ENCODE measurements at regions not wholly inside any gene's neighbourhood (a gene's known extent, or its start where the extent isn't known, plus 50 kb on each side); places are given as distances from the start of the nearest gene placed in this dataset.

DNA sequence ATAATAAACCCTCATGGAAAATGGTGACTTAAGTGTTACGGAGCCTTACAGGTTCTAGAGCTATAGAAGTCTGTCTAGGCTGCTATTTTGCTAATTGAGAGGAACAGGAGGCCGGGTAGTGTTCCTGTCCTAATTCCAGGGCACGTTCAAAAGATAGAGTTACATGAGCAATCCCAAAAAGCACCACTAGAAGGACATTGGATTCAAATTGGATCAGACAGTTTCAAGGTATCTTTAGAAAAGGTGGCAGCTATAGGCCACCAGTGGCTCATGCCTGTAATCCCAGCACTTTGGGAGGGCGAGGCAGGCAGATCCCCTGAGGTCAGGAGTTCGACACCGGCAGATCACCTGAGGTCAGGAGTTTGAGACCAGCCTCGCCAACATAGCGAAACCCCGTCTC lies 458.8 kb downstream of the TMEM232 start:
- no TSS peak for BruUV-seq (replicated peaks)
- Histone ChIP-seq H3K36me3 (ENCODE audit: control insufficient read depth, insufficient read depth, low read length) (no peaks in the 10 kb centered on the region), H3K9me3 (no peaks in the 10 kb centered on the region), H3K4me3 (ENCODE audit: low read depth, low read length) (no peak overlapping the region), H3K27me3 (replicated peaks; ENCODE audit: control insufficient read depth, insufficient read depth, low read length) (no peaks in the 10 kb centered on the region), H3K4me1 (no peaks in the 10 kb centered on the region)
- H3K27ac Mint-ChIP-seq (ENCODE audit: unreplicated experiment), result no peak overlapping the region
- no peaks in the 10 kb centered on the region for H3K36me3 Mint-ChIP-seq (ENCODE audit: insufficient read depth, unreplicated experiment)
- intact Hi-C loops (cut with micrococcal nuclease; ENCODE audit: unreplicated experiment), result no loop called here
- no peak for DNase-seq
- ChIA-PET POLR2A (no interaction called here), CTCF (no interaction called here)
- H3K4me3 Mint-ChIP-seq (ENCODE audit: unreplicated experiment), result no peak overlapping the region
- H3K9me3 Mint-ChIP-seq (ENCODE audit: unreplicated experiment), result no peaks in the 10 kb centered on the region
- H3K4me1 Mint-ChIP-seq (ENCODE audit: low read depth, unreplicated experiment), result no peaks in the 10 kb centered on the region
- TF ChIP-seq, protein P1, sequence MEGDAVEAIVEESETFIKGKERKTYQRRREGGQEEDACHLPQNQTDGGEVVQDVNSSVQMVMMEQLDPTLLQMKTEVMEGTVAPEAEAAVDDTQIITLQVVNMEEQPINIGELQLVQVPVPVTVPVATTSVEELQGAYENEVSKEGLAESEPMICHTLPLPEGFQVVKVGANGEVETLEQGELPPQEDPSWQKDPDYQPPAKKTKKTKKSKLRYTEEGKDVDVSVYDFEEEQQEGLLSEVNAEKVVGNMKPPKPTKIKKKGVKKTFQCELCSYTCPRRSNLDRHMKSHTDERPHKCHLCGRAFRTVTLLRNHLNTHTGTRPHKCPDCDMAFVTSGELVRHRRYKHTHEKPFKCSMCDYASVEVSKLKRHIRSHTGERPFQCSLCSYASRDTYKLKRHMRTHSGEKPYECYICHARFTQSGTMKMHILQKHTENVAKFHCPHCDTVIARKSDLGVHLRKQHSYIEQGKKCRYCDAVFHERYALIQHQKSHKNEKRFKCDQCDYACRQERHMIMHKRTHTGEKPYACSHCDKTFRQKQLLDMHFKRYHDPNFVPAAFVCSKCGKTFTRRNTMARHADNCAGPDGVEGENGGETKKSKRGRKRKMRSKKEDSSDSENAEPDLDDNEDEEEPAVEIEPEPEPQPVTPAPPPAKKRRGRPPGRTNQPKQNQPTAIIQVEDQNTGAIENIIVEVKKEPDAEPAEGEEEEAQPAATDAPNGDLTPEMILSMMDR (IDR thresholded peaks at IDR 0.05; ENCODE audit: insufficient read depth in 1 of 2, low read depth in 1 of 2, low read length in 1 of 2, severe bottlenecking in 1 of 2, unreplicated experiment in 1 of 2), result peak; percentile 8 to 19
- no peaks in the 10 kb centered on the region for H3K27me3 Mint-ChIP-seq (ENCODE audit: insufficient read depth, unreplicated experiment)

- intact Hi-C loops (cut with micrococcal nuclease; ENCODE audit: unreplicated experiment), result no loop called here
- Mint-ChIP-seq H3K4me1 (ENCODE audit: low read depth, unreplicated experiment) (no peaks in the 10 kb centered on the region), H3K27me3 (ENCODE audit: insufficient read depth, unreplicated experiment) (no peaks in the 10 kb centered on the region), H3K27ac (ENCODE audit: unreplicated experiment) (no peak overlapping the region), H3K9me3 (ENCODE audit: unreplicated experiment) (no peaks in the 10 kb centered on the region), H3K4me3 (ENCODE audit: unreplicated experiment) (no peak overlapping the region), H3K36me3 (ENCODE audit: insufficient read depth, unreplicated experiment) (no peaks in the 10 kb centered on the region)
- CTCF ChIA-PET, result no interaction called here
- POLR2A ChIA-PET, result no interaction called here
- DNase-seq, result no peak
- TF ChIP-seq, protein P1 (IDR thresholded peaks at IDR 0.05; ENCODE audit: insufficient read depth in 1 of 2, low read depth in 1 of 2, low read length in 1 of 2, severe bottlenecking in 1 of 2, unreplicated experiment in 1 of 2), result no peak
- Histone ChIP-seq H3K9me3 (no peaks in the 10 kb centered on the region), H3K4me3 (ENCODE audit: low read depth, low read length) (no peak overlapping the region), H3K4me1 (no peaks in the 10 kb centered on the region), H3K27me3 (replicated peaks; ENCODE audit: control insufficient read depth, insufficient read depth, low read length) (no peaks in the 10 kb centered on the region), H3K36me3 (ENCODE audit: control insufficient read depth, insufficient read depth, low read length) (no peaks in the 10 kb centered on the region)
- no TSS peak for BruUV-seq (replicated peaks)
Measured at GRCh38 chr5:110268283-110268682, 458.2 kb downstream of the TMEM232 start.

GRCh38 chr5:110268985-110269384 lies 457.5 kb downstream of the TMEM232 start:
- no peaks in the 10 kb centered on the region for H3K36me3 Mint-ChIP-seq (ENCODE audit: insufficient read depth, unreplicated experiment)
- Histone ChIP-seq H3K4me3 (ENCODE audit: low read depth, low read length) (no peak overlapping the region), H3K4me1 (no peaks in the 10 kb centered on the region), H3K9me3 (no peaks in the 10 kb centered on the region), H3K27me3 (replicated peaks; ENCODE audit: control insufficient read depth, insufficient read depth, low read length) (no peaks in the 10 kb centered on the region), H3K36me3 (ENCODE audit: control insufficient read depth, insufficient read depth, low read length) (no peaks in the 10 kb centered on the region)
- no peak overlapping the region for H3K4me3 Mint-ChIP-seq (ENCODE audit: unreplicated experiment)
- no peaks in the 10 kb centered on the region for H3K9me3 Mint-ChIP-seq (ENCODE audit: unreplicated experiment)
- ChIA-PET CTCF (no interaction called here), POLR2A (no interaction called here)
- intact Hi-C loops (cut with micrococcal nuclease; ENCODE audit: unreplicated experiment), result no loop called here
- DNase-seq, result no peak
- H3K4me1 Mint-ChIP-seq (ENCODE audit: low read depth, unreplicated experiment), result no peaks in the 10 kb centered on the region
- TF ChIP-seq, protein P1 (IDR thresholded peaks at IDR 0.05; ENCODE audit: insufficient read depth in 1 of 2, low read depth in 1 of 2, low read length in 1 of 2, severe bottlenecking in 1 of 2, unreplicated experiment in 1 of 2), result no peak
- no peak overlapping the region for H3K27ac Mint-ChIP-seq (ENCODE audit: unreplicated experiment)
- BruUV-seq (replicated peaks), result no TSS peak
- H3K27me3 Mint-ChIP-seq (ENCODE audit: insufficient read depth, unreplicated experiment), result no peaks in the 10 kb centered on the region
